Islet precursor cell (in vitro differentiated cells): ENCODE measurements at regions not wholly inside any gene's neighbourhood (a gene's known extent, or its start where the extent isn't known, plus 50 kb on each side); places are given as distances from the start of the nearest gene placed in this dataset.

Experiments used
- DNase-seq: peaks from one replicate; pipeline ENCODE4 v3.0.0-alpha.2; 2018

DNA sequence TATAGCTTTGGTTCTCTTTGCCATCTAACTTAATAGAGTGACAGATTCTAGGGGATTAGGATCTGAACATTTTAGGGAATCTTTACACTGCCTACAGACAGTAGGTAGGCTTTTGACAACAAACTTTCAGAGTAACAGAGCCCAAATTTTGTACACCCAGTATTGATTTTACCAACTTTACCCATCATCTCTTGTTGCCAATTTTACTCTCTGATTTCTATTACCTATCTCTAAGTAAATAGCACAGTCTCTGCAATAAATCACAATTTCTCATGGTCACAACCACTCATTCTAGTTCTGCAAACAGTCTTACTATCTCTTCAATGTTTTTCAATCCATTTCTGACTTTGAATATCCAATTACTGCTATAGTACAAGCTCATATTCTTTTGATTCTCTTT, 1097.6 kb upstream of the PHF14 start:
- no peak for DNase-seq

DNA sequence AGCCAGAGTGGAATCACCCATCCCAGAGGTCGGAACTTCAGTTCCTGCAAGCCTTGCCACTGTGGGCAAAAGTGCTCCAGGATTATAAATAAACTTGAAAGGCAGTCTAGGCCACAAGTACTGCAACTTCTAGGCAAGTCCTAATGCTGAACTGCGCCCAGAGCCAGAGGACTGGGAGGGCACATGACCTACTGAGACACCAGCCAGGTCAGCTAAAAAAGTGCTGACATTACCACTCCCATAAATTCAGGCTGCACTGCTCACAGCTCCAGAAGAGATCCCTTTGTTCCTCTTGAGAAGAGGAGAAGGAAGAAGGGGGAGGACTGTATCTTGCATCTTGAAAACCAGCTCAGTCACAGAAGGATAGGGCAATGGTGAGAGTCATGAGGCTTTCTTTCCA, 1084.1 kb upstream of the PHF14 start:
- no peak for DNase-seq

DNA sequence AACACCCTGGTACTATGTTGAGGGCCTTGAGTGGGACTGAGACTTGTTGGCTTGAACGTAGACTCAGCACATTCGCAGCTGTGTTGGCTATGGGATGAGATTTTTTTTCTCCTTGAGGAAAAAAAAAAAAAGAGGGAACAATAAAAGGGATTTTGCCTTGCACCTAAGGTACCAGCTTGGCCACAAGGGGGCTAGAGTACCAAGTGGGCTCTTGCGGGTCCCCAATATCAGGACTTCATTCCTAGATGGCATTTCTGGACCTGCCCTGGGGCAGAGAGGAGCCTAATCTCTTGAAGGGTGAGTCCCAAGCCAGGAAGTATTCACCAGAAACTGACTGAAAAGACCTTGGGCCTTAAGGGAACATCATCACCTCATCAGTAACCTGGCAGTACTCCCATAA, 1083.6 kb upstream of the PHF14 start:
- no peak for DNase-seq

DNA sequence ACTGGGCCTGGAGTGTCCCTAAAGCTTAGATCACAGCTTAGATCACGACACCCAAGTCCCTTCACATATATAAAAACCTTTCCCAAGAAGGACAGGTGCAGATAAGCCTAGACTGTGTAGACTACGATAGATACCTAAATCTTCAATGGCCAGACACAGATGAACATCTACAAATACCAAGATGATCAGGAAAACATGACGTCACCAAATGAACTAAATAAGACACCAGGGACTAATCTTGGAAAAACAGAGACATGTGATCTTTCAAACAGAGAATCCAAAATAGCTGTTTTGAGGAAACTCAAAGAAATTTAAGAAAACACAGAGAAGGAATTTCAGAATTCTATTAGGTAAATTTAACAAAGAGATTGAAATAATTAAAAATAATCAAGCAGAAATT, 1082.6 kb upstream of the PHF14 start:
- no peak for DNase-seq

DNA sequence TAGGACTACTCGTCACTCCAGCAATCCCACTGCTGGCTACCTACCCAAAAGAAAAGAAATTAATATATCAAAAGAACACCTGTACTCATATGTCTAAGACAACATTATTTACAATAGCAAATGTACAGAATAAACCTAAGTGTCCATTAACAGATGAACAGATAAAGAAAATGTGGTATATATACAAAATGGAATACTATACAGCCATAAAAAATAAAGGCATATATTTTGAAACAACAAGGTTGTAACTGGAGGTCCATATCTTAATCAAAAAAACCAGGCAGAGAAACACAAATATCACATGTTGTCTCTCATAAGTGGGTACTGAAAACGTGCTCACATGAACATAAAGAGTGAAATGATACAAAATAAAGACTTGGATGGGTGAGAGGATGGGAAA, 1073.3 kb upstream of the PHF14 start:
- DNase-seq = no peak

DNA sequence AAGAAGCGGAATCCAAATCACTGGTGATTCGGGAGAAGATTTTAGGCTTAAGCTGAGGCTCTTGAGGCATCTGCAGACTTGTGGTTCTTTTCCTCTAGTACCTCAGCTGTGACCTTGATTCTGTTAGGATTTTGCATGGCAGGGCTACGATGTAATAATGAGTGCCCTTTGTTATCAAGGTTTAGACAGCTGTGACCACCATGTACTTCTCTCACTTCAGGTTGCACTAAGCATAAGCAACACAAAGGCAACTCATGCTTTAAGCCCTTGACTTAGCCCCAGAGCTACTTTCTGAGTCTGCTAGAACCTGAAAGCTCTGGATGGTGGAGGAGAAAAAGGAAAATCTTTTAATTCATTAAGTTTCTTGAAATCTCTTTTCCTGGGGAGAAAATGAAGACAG, 1052.3 kb upstream of the PHF14 start:
- DNase-seq = no peak

DNA sequence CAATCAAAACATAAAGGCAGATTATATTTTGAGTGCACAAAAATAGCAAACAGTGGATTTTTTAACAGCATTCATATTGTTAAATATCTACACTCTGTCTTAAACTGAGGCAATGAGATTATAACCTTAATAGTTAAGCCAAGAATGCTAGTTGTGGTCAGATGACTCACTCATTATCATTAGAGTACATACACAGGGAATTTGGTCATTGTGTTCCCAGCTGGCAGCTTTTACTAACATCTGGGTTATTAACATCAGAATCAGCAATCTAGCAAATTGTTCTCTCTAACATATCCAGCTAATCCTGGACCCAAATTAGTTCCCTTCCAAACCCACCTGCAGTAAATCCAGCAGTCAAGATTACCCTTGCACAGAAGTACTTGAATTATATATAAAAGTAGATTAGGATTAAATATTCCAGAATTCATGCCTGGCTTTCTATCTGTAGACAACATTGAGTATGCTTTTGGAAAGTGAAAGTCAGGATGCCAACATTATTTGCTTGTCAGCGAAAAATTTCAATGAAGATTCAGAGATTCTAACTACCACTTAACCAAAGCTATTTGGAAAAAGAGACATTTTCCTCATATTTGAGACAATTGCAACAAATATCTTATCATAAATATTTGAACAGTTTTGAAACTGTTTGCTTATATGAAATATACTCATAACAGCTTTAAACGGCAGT, 1035.6 kb upstream of the PHF14 start:
- no peak for DNase-seq

DNA sequence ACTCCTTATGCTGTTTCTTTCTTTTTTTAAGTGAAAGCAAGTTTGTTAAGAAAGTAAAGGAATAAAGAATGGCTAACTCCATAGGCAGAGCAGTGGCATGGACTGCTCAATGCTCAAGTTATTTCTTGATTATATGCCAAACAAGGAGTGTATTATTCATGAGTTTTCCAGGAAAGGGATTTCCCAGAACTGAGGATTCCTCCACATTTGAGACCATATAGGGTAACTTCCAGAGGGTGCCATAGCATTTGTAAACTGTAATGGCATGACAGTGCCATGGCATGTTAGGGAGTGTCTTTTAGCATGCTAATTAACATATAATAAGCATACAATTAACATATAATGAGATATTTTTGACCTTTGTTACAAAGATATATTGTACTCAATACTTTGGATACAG, 1034.5 kb upstream of the PHF14 start:
- DNase-seq = no peak

DNA sequence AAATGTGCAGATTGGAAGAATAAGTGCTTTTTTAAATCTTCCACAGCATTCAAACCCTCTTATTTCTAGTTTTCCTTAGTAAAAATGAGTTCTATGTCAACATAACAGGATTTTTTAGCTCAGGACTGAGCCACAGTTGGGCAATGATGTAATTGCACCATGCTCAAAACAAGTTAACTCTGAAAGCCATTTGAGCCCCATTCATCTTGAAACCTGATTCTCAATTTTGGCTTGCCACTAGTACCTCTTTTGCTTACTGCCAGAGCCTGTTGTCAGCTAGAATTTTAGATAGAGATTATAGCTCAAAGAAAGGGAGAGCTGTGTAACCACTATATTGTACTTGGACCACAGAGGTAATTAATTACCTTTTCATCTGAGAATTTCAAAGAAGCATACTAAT, 1028.5 kb upstream of the PHF14 start:
- DNase-seq = no peak

DNA sequence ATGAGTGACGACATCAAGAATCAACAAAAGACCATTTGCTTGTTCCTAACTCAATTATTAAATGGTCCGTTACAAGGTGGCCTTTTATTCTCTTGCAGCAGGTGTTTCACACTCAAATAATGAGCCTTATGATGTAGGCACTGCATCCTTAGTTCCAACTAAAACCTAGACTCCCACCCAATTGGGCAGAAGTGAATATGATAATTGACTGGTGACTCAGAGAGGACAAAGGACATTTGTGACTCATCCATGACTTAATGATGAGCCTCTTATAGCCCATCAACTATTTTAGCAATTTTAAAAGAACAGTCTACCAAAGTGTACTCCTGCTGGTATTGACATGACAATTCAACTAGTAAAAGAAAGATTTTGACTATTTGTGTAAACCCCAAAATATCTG, 1027.8 kb upstream of the PHF14 start:
- no peak for DNase-seq

DNA sequence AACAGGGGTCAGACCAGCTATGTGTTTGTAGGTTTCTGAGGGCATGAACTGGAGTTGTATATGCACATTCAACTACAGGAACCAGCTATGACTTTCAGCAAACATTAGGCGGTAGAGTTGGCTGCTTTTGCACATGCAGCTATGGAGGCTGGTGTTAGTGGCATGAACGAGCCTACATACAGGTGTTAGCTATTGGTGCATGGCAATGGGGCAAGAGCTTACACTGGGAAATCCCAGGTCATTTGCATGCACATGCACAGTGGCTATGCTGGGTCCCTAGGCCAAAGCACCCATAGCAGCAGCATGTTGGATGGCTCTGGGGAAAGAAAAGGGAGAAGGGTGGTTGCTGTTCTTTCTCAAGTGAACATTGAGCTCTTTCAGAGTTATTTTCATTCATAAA, 1018.5 kb upstream of the PHF14 start:
- no peak for DNase-seq

DNA sequence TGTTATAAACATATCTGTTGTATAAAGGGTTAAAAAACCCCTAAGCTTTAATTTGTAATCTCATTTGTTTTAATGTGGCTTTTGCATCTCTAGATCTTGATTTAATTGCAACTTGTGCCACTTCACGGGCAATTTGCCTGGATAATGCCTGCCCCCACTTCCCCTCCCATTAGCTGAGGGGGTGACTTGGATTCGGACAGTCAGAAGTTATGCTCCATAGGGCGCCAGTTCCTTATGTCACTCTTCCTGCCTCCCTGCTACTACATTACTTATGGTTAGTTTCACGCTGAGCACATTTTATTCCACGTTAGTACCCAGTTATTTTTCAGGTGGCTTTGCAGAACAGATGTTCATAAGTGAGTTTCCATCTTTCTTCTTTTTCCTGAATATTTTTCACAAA, 1015.2 kb upstream of the PHF14 start:
- no peak for DNase-seq

DNA sequence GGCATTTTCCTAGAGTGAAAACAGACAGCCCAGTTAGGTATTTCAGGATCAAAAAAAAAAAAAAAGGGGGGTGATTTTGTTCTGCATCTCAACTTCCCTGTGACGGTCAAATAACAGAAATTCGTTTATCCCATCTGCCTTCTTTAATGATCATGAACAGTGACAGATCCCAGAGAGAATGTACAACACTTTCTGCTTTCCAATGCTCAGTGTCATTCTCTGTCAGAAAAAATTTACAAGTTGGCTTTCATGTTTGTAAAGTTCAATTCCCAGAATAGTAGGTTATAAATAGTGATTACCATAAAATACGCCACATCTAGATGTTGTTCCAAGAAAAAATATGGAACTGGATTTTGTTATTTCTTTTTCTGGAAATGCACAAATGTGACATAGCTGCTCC, 1013.2 kb upstream of the PHF14 start:
- DNase-seq = no peak

DNA sequence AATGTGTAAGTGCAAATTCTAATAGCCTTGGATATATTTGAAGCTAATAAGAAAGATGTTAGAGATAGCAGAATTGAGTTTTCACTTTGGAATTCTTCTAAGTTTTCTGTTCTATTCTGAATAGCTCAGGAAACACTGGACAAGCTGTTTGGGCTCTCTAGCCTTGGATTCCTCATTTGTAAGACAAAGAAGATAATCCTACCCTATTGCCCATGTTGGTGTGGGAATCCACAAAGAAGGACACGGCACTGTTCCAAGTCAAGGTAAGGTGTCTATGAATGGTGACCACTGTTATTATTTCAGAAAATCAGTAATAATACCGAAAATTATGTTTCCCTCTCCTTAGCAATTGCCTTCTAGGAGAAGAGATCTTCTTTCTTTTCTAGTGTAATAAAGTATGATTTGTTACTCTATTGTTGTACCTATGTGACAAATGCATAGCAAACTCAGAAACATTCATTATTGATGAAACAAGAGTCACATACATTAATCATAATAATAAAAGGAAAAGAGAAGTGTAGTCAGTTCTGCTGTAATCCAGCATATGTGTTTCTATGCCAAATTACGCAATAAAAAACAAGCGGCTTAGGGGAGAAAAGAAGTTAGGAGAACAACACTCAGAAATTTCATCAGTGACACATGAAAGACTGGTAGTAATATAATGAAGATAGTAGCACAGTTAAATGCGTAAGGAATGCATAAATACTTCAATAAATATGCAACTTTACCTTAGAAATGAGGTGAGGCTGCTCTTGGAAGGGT, 1012.3 kb upstream of the PHF14 start:
- DNase-seq = no peak

DNA sequence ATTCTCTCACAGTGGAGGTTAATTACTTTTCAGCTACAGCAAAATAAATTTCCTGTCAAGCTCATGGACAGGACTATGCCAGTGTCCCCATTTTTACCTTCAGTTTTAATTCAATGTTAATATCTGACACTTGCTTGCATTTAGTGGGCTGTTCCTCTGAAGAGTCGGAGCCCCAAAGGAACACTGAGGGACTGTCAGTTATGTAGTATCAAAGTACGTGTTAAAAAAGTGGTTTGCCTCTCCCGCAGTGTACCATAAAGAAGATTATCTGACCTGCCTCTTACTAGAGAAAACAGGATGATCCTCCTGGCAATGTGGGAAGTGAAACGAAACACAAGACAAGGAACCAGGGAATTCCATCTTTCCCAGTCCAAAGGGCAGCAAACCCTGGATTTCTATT, 1010.9 kb upstream of the PHF14 start:
- DNase-seq = no peak

DNA sequence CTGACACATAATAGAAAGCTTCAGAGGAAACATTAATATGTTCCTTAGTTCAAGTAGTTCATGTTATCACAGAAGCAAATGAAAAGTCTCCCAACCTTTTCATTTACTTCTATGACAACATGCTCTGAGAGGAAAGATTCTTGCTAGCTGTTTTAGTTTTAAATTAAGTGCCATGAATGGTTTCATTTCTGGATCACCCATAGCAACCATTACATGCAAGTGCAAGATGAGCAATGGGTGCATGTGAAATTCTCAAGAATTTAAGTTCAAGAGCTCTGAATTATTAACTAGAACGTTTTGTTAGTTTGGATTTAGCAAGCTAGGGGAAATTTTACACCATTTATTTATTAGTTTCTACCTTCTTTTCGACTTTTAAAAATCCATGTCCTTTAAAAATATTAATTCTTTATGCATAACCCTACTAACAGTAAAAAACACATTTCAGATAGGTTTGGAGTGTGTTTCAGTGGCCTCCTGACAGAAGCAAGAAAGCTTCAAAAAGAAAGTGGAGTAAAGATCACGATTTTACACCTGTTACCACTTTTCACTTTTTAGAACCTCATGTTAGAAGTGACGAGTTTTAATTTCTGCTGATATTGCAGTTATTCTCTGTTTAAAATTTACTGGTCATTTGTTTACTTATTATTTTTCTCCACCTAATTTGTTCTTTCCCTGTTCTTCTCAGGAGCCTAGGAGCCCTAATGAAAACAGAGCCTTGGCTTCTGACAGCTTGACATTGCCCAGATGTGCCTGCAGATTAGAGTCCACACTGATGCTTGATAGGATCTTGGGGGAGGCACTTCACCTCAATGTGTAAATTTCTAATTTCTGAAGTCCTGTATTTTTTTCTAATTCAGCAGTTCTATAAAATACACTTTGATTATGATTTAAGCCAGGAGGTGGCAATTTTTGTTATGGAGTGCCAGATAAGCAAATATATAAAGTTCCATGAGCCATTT, 995.3 kb upstream of the PHF14 start:
- peak; percentile 67 for DNase-seq

DNA sequence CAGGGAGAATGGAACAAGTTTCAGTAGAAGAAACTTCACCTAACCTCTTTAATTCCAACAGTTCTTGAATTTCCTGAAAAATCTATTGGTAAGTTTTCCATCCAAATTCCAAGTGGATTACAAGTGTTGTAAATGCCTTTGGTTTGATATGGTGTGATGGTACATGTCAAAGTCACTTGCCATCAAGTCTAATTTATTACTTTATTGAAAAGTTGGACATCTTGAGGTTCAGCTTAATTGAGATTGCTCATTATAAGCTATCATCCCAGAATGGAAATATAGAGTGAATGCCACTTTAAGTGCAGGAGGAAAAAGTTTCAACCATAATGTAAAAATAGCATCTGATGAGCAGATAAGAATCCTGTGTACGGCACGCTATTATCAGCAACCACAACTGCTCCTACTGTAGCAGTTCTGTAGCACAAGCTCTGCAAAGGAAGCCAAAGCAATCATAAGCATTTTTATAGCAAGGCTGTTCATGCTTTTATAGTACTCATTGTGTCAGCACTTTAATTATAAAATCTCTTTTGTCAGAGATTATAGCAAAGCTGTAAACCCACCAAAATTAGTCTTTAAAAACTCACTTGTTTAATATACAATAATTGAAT, 991.8 kb upstream of the PHF14 start:
- DNase-seq = no peak

DNA sequence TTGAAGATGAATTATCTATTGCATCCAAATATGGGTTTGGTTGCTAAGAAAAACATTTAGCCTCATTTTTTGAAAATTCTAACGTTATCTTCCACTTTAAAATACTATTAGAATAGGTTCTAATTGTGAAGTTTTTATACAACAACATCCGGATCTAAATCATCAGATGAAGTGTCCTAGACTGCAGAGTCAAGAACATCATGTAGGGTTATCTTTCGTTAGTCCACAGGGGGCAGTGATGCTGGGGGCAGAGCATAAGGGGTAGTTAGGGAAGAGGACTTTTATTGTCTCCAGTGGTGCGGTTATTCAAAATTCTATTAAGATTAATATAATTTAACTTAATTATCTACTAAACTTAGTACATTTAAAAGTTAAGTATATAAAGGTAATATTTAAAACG, 990.6 kb upstream of the PHF14 start:
- no peak for DNase-seq

DNA sequence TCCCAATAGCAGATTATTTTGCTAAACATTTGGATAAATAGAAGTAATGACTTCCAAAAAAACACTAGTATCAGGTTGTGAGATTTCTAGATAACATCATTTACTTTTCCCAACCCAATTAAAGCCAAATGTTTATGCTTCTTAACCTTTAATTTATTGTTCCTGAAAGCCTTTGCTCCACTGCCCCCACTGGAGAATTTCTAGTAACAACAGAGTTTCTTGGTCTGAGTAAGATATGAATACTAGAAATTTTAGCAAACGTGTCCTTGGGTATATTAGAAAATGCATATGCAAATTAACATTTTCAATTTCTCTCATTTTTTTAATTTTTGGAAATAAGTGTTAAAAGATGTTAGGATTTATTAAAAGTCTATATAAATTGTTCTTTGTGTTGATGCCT, 958.0 kb upstream of the PHF14 start:
- no peak for DNase-seq

DNA sequence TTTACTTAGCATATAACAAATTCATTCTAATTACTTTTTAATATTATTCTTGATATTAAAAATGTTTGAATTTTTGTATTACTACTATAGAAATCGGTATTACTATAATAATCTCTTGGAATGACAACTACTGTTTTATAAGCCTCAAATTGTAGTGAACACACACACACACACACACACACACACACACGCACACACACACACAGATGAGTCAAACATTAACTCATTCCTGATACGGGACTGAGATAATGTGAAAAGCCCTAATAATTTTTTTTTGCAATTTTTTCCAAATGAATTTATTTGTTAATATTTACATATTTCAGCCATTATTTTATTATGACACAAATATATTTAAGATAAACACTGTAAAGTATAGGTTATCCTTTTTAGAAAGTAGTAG, 951.2 kb upstream of the PHF14 start:
- no peak for DNase-seq

DNA sequence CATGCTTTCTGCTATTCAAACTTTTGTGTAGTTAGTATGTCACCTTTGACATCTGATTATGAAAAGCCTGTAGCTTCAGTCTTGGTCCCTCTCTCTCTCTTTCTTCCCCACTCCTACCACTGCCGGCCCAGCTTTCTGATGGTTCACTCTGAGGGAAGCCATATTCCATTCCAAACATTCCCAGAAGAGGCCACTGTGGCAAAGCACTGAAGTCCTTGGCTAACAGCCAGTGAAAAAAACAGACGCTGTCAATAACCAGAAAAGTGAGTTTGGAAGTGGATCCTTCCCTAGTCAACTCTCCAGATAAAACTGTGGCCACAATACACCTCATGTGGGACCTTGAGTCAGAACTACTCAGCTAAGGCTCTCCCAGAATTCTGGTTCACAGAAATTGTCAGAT, 950.7 kb upstream of the PHF14 start:
- peak; percentile 78 for DNase-seq

DNA sequence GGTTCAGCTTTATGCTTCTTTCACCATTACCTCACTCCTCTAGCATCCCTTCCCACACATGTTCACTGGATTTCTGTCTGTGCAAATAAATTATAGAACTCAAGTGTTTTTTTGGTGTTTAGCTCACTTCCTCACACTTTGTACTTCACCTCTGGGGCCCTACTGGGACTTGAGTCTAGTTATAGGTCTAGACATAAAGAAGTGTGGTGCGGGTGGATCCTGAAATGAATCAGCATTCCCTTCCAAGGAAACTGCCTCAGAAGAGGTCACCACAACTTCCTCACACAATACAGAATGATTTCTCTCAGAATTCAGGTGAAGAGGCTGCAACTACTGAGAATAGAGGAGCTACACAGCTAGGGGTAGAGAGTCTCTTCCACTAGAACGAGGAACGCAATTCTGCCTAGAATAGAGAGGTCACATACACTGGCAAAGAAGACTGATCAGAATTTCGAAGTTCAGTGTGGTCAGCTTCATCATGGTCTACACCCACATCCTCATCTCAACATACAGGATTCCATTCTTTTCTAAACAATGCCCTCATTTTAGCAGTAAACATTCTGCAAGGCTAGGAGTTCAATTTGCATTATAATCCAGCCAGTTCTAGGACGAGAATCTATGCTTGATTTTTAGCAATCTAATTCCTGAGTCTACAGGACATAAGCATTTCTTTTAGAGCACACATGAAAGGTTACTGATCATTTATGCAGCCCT, 938.7 kb upstream of the PHF14 start:
- DNase-seq = no peak

DNA sequence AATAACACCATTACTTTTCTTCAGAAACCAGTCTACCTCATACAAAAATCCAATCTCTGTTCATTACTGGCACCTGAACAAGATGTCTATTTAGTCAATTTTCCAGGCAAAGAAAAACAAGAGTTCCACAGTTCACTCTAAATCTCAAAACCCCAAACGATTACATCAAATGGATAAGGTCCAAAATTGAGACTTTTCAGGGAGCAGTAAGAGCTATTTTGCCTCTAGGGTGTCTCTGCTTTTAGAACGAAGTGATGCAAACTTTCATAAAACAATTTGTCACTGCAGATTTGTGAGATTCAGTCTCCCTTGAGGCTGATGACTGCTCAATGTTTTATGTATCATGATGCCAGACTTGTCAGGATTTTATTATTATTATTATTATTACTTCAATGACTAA, 937.0 kb upstream of the PHF14 start:
- no peak for DNase-seq
